A673 (cell line): ENCODE measurements at regions not wholly inside any gene's neighbourhood (a gene's known extent, or its start where the extent isn't known, plus 50 kb on each side); places are given as distances from the start of the nearest gene placed in this dataset.

Experiments used
- BruUV-seq: library from RNA; stranded (reverse); fragments of 400-500 nt; replicated peaks from 2 replicates; lab custom pipeline; 2021; lab: Mats Ljungman, UMichigan
- CTCF ChIA-PET: fragments of 300-600 bp; sonication (Branson Sonifier 250); formaldehyde crosslinking; loops from one replicate; lab custom pipeline; 2022; ENCODE audit warnings: antibody characterized with exemption; lab: Charles Lee
- POLR2A ChIA-PET: fragments of 300-600 bp; sonication (Branson Sonifier 250); formaldehyde crosslinking; loops from one replicate; lab custom pipeline; 2022; ENCODE audit warnings: antibody characterized with exemption; ENCODE audit not compliant: low non-redundant PET; lab: Charles Lee
- DNase-seq: peaks from one replicate; pipeline ENCODE4 v3.0.0-alpha.2; 2015; ENCODE audit warnings: low spot score
- H3K27ac ChIP-seq: fragments of 200-600 bp; sonication (generic); 2 replicates; pipeline ENCODE4 v1.5.1; 2016; ENCODE audit warnings: mixed run types, low read depth, mild to moderate bottlenecking, mixed read lengths, antibody characterized with exemption, low read length; ENCODE audit not compliant: poor library complexity, severe bottlenecking
- H3K27me3 ChIP-seq: fragments of 200-600 bp; sonication (generic); replicated peaks from 2 replicates; pipeline ENCODE4 v1.6.1; 2017; ENCODE audit warnings: mixed run types, low read depth, mild to moderate bottlenecking, mixed read lengths, antibody characterized with exemption, low read length; ENCODE audit not compliant: insufficient read depth, poor library complexity
- H3K36me3 ChIP-seq: fragments of 200-600 bp; sonication (generic); 2 replicates; pipeline ENCODE4 v1.6.1; 2016; ENCODE audit warnings: mixed run types, mild to moderate bottlenecking, mixed read lengths, antibody characterized with exemption, low read length; ENCODE audit not compliant: insufficient read depth, poor library complexity, severe bottlenecking
- H3K4me1 ChIP-seq: fragments of 200-600 bp; sonication (generic); 2 replicates; pipeline ENCODE4 v1.6.1; 2017; ENCODE audit warnings: mixed run types, mild to moderate bottlenecking, mixed read lengths, antibody characterized with exemption, low read length; ENCODE audit not compliant: insufficient read depth, poor library complexity, severe bottlenecking
- H3K4me3 ChIP-seq: fragments of 200-600 bp; sonication (generic); 2 replicates; pipeline ENCODE4 v1.5.1; 2016; ENCODE audit warnings: low read depth, mixed run types, mild to moderate bottlenecking, mixed read lengths, low read length; ENCODE audit not compliant: poor library complexity, severe bottlenecking
- H3K9me3 ChIP-seq: fragments of 200-600 bp; sonication (generic); 2 replicates; pipeline ENCODE4 v1.6.1; 2016; ENCODE audit warnings: mixed run types, low read depth, mild to moderate bottlenecking, mixed read lengths, antibody characterized with exemption, low read length; ENCODE audit not compliant: poor library complexity, severe bottlenecking
- EZH2 ChIP-seq: fragments of 200-600 bp; sonication (generic); IDR thresholded peaks from 2 replicates; pipeline ENCODE4 v1.6.1; 2017; ENCODE audit warnings: borderline replicate concordance, low read depth, mild to moderate bottlenecking, mixed read lengths, antibody characterized with exemption, low read length; ENCODE audit not compliant: poor library complexity, severe bottlenecking
- intact Hi-C: fragments of 100-400 bp; cut with micrococcal nuclease; formaldehyde crosslinking; loops from one replicate; pipeline ENCODE4 v1.10.0; 2022; ENCODE audit not compliant: unreplicated experiment
- TF ChIP-seq, protein P1 (sequence below): fragments of 300-800, 200-600 bp; sonication (generic); conservative IDR thresholded peaks from 2 replicates; pipeline ENCODE4 v1.5.1; 2017; ENCODE audit warnings: low read depth, mild to moderate bottlenecking, antibody characterized with exemption, low read length, moderate library complexity, mixed read lengths

DNA sequence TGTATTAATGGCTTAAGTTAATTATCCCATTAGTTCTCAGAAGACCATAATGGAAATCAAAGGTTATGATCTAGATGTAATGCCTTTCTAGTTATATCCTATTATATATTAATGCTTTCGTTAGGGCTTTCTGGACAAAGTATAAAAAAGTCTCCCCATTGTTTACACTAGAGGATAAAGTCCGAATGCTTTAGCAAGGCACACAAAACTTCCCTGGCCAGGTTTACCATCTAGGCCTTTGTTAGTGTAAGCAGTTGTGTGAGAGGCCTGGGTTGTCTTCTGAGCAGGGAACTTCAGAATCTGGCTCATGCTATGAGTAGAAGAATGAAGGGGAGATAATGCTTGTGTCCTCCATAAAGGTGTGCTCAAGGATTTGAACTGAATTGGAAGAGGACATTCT is 106.3 kb upstream of the MEIS2 start:
- no TSS peak for BruUV-seq
- Histone ChIP-seq H3K9me3 (no peaks in the 10 kb centered on the region), H3K4me3 (no peak overlapping the region), H3K27me3 (no peaks in the 10 kb centered on the region), H3K36me3 (no peaks in the 10 kb centered on the region), H3K27ac (no peak overlapping the region), H3K4me1 (no peaks in the 10 kb centered on the region)
- ChIA-PET CTCF (no interaction called here), POLR2A (no interaction called here)
- intact Hi-C loops, result no loop called here
- DNase-seq, result no peak
- no peak for TF ChIP-seq EZH2
- TF ChIP-seq, protein P1, sequence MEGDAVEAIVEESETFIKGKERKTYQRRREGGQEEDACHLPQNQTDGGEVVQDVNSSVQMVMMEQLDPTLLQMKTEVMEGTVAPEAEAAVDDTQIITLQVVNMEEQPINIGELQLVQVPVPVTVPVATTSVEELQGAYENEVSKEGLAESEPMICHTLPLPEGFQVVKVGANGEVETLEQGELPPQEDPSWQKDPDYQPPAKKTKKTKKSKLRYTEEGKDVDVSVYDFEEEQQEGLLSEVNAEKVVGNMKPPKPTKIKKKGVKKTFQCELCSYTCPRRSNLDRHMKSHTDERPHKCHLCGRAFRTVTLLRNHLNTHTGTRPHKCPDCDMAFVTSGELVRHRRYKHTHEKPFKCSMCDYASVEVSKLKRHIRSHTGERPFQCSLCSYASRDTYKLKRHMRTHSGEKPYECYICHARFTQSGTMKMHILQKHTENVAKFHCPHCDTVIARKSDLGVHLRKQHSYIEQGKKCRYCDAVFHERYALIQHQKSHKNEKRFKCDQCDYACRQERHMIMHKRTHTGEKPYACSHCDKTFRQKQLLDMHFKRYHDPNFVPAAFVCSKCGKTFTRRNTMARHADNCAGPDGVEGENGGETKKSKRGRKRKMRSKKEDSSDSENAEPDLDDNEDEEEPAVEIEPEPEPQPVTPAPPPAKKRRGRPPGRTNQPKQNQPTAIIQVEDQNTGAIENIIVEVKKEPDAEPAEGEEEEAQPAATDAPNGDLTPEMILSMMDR, result no peak

DNA sequence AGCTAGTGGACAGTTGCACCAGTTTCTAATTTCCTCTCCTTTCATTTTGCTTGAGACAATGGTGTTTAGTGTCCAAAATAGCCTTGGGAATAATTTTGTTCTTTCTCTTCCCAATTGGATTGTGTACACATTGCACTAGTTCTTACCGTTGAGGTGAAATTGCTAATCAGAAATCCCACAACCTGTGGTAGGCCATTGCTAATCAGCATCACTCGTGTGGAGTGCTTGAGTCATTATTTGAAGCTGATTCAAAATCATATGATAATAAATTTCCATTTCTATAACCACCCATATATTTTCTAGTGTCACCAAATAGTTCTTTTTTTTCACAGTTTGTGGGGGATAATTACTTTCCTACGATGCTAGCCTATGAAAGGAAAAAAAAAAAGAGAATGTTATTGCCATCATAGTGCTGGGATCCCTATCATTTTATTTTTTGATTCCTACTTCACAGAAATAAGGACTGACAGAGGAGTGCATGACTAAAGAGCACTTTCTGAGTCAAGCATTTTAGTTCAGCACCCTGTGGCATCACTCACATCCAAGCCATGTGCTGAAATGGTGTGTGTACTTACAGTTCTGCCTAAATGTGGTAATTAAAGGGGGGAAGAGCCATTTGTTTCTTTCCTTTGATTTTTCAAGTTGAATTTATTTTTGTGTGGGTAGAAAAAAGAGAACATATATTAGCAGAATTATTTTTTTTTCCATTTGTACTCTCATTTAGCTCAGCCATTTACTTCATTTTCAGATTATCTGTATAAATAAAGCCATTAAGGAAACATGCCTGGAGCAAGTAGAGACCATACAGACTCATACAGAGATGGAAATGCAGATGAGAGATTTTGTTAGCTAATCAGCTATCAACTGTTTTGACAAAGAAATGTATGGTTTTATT is 108.0 kb upstream of the MEIS2 start:
- no peaks in the 10 kb centered on the region for H3K4me1 ChIP-seq
- no peaks in the 10 kb centered on the region for H3K27me3 ChIP-seq
- no peak overlapping the region for H3K4me3 ChIP-seq
- no peak for DNase-seq
- H3K9me3 ChIP-seq, result no peaks in the 10 kb centered on the region
- no peaks in the 10 kb centered on the region for H3K36me3 ChIP-seq
- ChIA-PET POLR2A (no interaction called here), CTCF (no interaction called here)
- TF ChIP-seq, protein P1, result no peak
- no peak for TF ChIP-seq EZH2
- no peak overlapping the region for H3K27ac ChIP-seq
- intact Hi-C loops, result no loop called here
- BruUV-seq, result no TSS peak

DNA sequence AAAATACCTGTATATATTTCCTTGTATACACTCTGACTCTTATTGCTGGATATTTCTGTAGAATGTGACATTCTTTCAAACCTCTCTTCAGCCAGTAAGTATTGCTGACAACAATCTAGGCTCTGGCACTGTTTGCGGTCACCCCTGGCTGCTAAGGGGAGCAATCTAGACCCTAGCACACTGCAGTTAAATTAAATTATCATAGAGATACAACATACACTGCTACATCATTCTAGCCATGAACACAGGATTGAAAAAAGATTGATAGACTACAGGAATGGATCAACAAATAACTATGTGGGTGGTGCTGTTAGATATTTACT is 108.7 kb upstream of the MEIS2 start:
- H3K9me3 ChIP-seq, result no peaks in the 10 kb centered on the region
- ChIA-PET CTCF (no interaction called here), POLR2A (no interaction called here)
- H3K4me3 ChIP-seq, result no peak overlapping the region
- no peak for DNase-seq
- H3K27ac ChIP-seq, result no peak overlapping the region
- no peak for TF ChIP-seq EZH2
- TF ChIP-seq, protein P1, result no peak
- BruUV-seq, result no TSS peak
- intact Hi-C loops, result no loop called here
- H3K27me3 ChIP-seq, result no peaks in the 10 kb centered on the region
- no peaks in the 10 kb centered on the region for H3K36me3 ChIP-seq
- H3K4me1 ChIP-seq, result no peaks in the 10 kb centered on the region
